Astrocyte of the cerebellum (primary cell): ENCODE measurements at regions not wholly inside any gene's neighbourhood (a gene's known extent, or its start where the extent isn't known, plus 50 kb on each side); places are given as distances from the start of the nearest gene placed in this dataset.

Experiments
- DNase-seq: peaks from one replicate; pipeline ENCODE4 v3.0.0-alpha.2; 2011; ENCODE audit warnings: low read depth
- H3K4me3 ChIP-seq: 2 replicates; pipeline ENCODE4 v1.5.1; 2011; ENCODE audit warnings: mild to moderate bottlenecking, low read depth, low read length, moderate library complexity
- CTCF ChIP-seq: IDR thresholded peaks from 2 replicates; pipeline ENCODE4 v1.5.1; 2012; ENCODE audit warnings: low read length, low read depth, moderate library complexity, mild to moderate bottlenecking; ENCODE audit errors: missing control alignments
- in situ Hi-C: cut with HindIII; loops from 2 replicates; pipeline ENCODE4 v1.10.0; 2017; ENCODE audit warnings: low sequenced_read_pairs

DNA sequence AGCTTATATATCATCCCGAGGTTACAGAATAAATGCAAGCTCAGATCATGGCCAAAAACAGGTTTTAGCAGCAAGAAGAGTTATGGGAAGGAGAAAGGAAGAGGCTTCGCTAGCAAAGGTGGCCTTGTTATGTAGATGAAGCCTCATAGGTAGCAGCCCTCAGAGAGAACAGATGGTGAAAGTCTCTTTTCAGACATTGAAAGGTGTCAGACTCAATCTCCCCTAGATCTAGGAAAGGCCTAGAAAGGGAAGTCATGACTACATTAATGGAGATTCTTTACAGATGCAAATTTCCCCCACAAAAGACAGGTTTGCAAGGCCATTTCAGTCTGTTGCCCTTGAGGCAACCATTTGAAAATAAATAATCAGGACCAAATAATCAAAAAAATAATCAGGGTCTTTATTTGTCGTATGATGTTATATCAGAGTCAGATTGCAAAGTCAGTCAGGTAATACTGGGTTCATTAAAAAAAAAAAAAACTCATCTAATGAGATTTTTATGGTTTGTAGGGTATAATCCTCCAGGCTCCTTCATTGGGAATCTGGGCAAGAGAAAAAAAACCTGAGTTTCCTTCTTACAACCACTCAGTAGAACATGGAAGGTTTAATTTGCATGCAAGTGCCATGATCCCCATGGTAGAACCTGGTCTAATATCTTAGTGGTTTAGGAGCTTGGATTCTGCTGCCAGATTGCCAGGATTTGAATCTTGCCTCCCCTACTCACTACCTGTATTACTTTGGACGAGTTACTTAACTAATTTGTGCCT, 50.8 kb upstream of the HTR2A start:
- DNase-seq, result no peak
- H3K4me3 ChIP-seq, result no peak overlapping the region
- TF ChIP-seq CTCF, result no peak
- in situ Hi-C loops, result no loop called here
